Bronchial epithelial cell (primary cell): ENCODE measurements at regions not wholly inside any gene's neighbourhood (a gene's known extent, or its start where the extent isn't known, plus 50 kb on each side); places are given as distances from the start of the nearest gene placed in this dataset.

ENCODE experiments used
- DNase-seq: peaks from one replicate; pipeline ENCODE4 v3.0.0-alpha.2; 2010; ENCODE audit warnings: low read depth
- FAIRE-seq: peaks from 2 replicates; lab custom pipeline; 2011; peaks lifted over from hg19 to GRCh38; lab: Jason Lieb, UNC
- H3K27me3 ChIP-seq: 2 replicates; pipeline ENCODE4 v1.5.1; 2011; ENCODE audit warnings: low read length; ENCODE audit not compliant: control insufficient read depth, insufficient read depth
- H3K36me3 ChIP-seq: 2 replicates; pipeline ENCODE4 v1.5.1; 2011; ENCODE audit warnings: low read length; ENCODE audit not compliant: control insufficient read depth, insufficient read depth
- H3K4me3 ChIP-seq: 2 replicates; pipeline ENCODE4 v1.5.1; 2011; ENCODE audit warnings: mild to moderate bottlenecking, low read depth, low read length, control low read depth
- CTCF ChIP-seq: IDR thresholded peaks from 2 replicates; pipeline ENCODE4 v1.5.1; 2011; ENCODE audit warnings: mild to moderate bottlenecking, moderate library complexity, low read length, control low read depth, inconsistent platforms; ENCODE audit not compliant: insufficient read depth, severe bottlenecking

DNA sequence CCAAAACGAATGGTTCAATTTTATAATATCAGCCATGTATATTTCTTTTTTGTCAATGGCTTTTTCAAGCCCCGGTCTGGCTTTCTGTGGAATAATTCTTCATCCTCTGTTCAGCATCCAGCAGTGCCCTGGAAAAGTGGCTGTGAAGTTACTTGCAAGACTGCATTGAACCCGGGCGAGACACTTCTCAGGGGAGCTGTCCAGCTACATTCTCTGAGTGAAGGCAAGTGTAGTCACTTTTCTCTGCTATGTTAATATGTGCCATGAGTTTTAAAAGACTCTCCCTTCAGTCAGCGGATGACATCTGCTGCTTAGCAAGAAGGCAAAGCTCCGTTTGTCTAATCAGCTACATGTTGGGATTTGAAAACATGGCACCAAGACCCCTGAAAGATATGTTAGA, 81.3 kb upstream of the RGMA start:
- TF ChIP-seq CTCF: no peak
- Histone ChIP-seq H3K27me3 (no peaks in the 10 kb centered on the region), H3K36me3 (no peaks in the 10 kb centered on the region), H3K4me3 (no peak overlapping the region)
- FAIRE-seq: no peak
- no peak for DNase-seq

GRCh38 chr15:93168910-93169309, 79.9 kb upstream of the RGMA start:
- H3K36me3 ChIP-seq: no peaks in the 10 kb centered on the region
- no peaks in the 10 kb centered on the region for H3K27me3 ChIP-seq
- no peak for FAIRE-seq
- no peak for DNase-seq
- H3K4me3 ChIP-seq: no peak overlapping the region
- TF ChIP-seq CTCF: no peak

GRCh38 chr15:93167291-93167690, 78.3 kb upstream of the RGMA start:
- no peak for FAIRE-seq
- H3K27me3 ChIP-seq: no peaks in the 10 kb centered on the region
- no peak for TF ChIP-seq CTCF

GRCh38 chr15:93166675-93167074, 77.7 kb upstream of the RGMA start:
- FAIRE-seq (no peak), DNase-seq (no peak)
- Histone ChIP-seq H3K27me3 (no peaks in the 10 kb centered on the region), H3K4me3 (no peak overlapping the region), H3K36me3 (no peaks in the 10 kb centered on the region)
- TF ChIP-seq CTCF: no peak

More at GRCh38 chr15:93167291-93167690, 78.3 kb upstream of the RGMA start:
- DNase-seq: no peak
- Histone ChIP-seq H3K4me3 (no peak overlapping the region), H3K36me3 (no peaks in the 10 kb centered on the region)

DNA sequence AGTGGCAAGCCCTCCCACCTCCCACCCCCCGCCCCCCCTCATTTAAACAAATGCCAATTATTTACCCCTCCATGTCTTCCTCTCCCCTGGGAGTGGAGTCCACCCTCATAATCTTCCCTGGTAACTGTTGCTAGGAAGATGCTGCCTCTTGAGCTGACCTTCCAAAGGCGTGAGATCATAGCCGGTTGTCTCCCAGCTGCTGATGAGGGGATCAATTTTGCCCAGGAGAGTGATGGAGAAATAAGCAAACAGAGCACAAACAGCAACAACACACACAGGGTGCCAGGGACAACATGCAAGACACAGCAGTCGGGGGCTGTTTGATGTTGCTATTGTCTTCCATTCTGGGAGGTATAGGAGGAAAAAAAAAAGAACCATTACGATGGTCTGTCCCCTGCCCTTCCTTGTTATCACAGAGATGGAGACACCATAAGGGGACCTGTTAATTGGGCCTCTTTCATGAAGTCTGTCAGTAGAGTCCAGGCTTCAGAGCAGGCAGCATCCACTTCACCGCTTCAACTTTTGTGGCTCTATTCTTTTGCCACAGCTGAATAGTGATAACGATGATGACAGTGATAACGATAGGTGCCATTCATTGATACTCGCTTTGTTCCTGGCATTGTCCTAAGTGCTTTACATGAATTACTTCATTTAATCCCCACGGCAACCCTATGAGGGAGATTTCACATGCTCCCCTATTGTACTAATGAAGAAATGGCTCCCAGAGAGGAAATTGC, 76.9 kb upstream of the RGMA start:
- no peaks in the 10 kb centered on the region for H3K27me3 ChIP-seq
- no peak for FAIRE-seq
- TF ChIP-seq CTCF: no peak
- no peak for DNase-seq
- H3K36me3 ChIP-seq: no peaks in the 10 kb centered on the region
- no peak overlapping the region for H3K4me3 ChIP-seq

DNA sequence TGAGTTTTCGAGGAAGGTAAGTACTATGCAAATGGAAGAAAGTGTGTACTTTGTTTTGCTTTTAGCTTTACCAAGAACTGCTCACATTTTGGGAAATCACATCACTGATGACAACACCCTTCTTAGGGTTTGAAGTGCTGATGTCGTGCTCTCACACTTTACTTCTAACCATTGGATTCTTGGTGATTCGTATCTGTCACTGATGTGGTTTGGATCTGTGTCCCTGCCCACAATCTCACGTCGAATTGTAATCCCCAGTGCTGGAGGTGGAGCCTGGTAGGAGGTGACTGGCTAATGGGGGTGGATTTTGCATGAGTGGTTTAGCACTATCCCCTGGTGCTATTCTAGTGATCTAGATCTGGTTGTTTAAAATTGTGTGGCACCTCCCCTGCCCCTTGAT, 75.4 kb upstream of the RGMA start:
- TF ChIP-seq CTCF: no peak
- no peak overlapping the region for H3K4me3 ChIP-seq
- no peaks in the 10 kb centered on the region for H3K27me3 ChIP-seq
- FAIRE-seq (no peak), DNase-seq (no peak)
- H3K36me3 ChIP-seq: no peaks in the 10 kb centered on the region
